Astrocyte (in vitro differentiated cells and primary cell): ENCODE measurements at regions not wholly inside any gene's neighbourhood (a gene's known extent, or its start where the extent isn't known, plus 50 kb on each side); places are given as distances from the start of the nearest gene placed in this dataset.

Experiments used
- EZH2 ChIP-seq: IDR thresholded peaks from 2 replicates; pipeline ENCODE4 v1.6.1; 2012; ENCODE audit warnings: mild to moderate bottlenecking, low read length, inconsistent platforms; ENCODE audit not compliant: insufficient read depth
- TF ChIP-seq, protein P1 (sequence below): IDR thresholded peaks from 2 replicates; pipeline ENCODE4 v1.5.1; 2011; ENCODE audit warnings: low read depth, mild to moderate bottlenecking, inconsistent platforms, low read length, moderate library complexity; ENCODE audit not compliant: insufficient read depth

DNA sequence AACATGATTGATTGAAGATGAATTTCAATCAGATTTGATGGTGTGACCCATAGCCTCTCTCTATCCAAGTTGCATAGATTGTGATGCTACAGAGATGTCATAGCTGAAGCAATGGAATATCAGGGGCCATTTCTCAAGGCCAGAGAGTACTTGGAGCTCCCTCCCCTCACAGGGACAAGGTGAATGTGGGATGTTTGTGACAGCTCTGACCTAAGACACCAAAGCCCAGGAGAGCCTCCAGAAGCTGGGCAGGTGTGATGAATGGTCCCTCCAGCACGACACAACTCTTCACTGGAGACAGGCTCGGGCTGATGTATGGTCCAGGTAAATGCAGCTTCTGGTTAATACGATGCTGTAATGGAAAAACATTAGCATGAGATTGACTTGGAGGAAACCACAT, 101.0 kb upstream of the ZC3H12A start:
- TF ChIP-seq, protein P1, sequence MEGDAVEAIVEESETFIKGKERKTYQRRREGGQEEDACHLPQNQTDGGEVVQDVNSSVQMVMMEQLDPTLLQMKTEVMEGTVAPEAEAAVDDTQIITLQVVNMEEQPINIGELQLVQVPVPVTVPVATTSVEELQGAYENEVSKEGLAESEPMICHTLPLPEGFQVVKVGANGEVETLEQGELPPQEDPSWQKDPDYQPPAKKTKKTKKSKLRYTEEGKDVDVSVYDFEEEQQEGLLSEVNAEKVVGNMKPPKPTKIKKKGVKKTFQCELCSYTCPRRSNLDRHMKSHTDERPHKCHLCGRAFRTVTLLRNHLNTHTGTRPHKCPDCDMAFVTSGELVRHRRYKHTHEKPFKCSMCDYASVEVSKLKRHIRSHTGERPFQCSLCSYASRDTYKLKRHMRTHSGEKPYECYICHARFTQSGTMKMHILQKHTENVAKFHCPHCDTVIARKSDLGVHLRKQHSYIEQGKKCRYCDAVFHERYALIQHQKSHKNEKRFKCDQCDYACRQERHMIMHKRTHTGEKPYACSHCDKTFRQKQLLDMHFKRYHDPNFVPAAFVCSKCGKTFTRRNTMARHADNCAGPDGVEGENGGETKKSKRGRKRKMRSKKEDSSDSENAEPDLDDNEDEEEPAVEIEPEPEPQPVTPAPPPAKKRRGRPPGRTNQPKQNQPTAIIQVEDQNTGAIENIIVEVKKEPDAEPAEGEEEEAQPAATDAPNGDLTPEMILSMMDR: no peak
- TF ChIP-seq EZH2: no peak
